GM12891 (cell line): ENCODE measurements at regions not wholly inside any gene's neighbourhood (a gene's known extent, or its start where the extent isn't known, plus 50 kb on each side); places are given as distances from the start of the nearest gene placed in this dataset.

Experiments
- POLR2A ChIP-seq: IDR thresholded peaks from 2 replicates; pipeline ENCODE4 v1.6.1; 2011; ENCODE audit warnings: low read depth, low read length, control low read depth
- POLR2AphosphoS5 ChIP-seq: IDR thresholded peaks from 2 replicates; pipeline ENCODE4 v1.6.1; 2011; ENCODE audit warnings: low read depth, low read length, control low read depth
- TAF1 ChIP-seq: IDR thresholded peaks from 2 replicates; pipeline ENCODE4 v1.6.1; 2011; ENCODE audit warnings: low read depth, low read length, control low read depth

- TF ChIP-seq POLR2A (no peak), POLR2AphosphoS5 (no peak), TAF1 (no peak)
These were observed 548.8 kb upstream of the REG3G start for GRCh38 chr2:78476619-78477229.
